ENCODE measurements at regions not wholly inside any gene's neighbourhood (a gene's known extent, or its start where the extent isn't known, plus 50 kb on each side); places are given as distances from the start of the nearest gene placed in this dataset.
"Not testable (repeated sequence)": the region's sequence is repeated elsewhere in the genome, so short reads cannot be mapped to it uniquely, and the experiment has no call there.

- Mint-ChIP-seq H3K27me3 (ENCODE audit: low read depth) (no peaks in the 10 kb centered on the region), H3K9me3 (peaks cover 70% of the 10 kb centered on the region), H3K4me1 (no peaks in the 10 kb centered on the region), H3K36me3 (peaks cover 36% of the 10 kb centered on the region), H3K4me3 (no peak overlapping the region), H3K27ac (no peak overlapping the region)
- POLR2A ChIA-PET = no interaction called here
- ATAC-seq (peak; percentile 90), DNase-seq (ENCODE audit: low spot score) (peak; percentile 26)
- TF ChIP-seq ZSCAN18 (CRISPR knock-in tag; IDR thresholded peaks at IDR 0.05) (no peak), ZBTB21 (CRISPR knock-in tag; IDR thresholded peaks at IDR 0.05; ENCODE audit: borderline replicate concordance) (no peak), SOX15 (CRISPR knock-in tag; IDR thresholded peaks at IDR 0.05) (no peak), NFYB (CRISPR knock-in tag; conservative IDR thresholded peaks at IDR 0.05; ENCODE audit: low read depth) (no peak), FOXP1 (CRISPR knock-in tag; IDR thresholded peaks at IDR 0.05; ENCODE audit: borderline replicate concordance) (no peak), AR (CRISPR knock-in tag; IDR thresholded peaks at IDR 0.05) (no peak), ZNF512 (CRISPR knock-in tag; IDR thresholded peaks at IDR 0.05; ENCODE audit: borderline replicate concordance) (no peak), E2F1 (CRISPR knock-in tag; IDR thresholded peaks at IDR 0.05) (no peak), PRDM15 (CRISPR knock-in tag; IDR thresholded peaks at IDR 0.05) (no peak), MYBL2 (CRISPR knock-in tag; IDR thresholded peaks at IDR 0.05) (no peak), IRF2 (CRISPR knock-in tag; IDR thresholded peaks at IDR 0.05; ENCODE audit: borderline replicate concordance, low read depth) (no peak), MAX (CRISPR knock-in tag; IDR thresholded peaks at IDR 0.05) (no peak)
- CTCF ChIA-PET = interaction anchor here (0.9 to 1.1 kb wide), 2 partner anchors 171 to 580 kb away, joined by 3 to 5 read pairs; no protein-coding TSS in a partner anchor
Measured at GRCh38 chr5:92222449-92222848, 839.3 kb upstream of the ARRDC3 start.

GRCh38 chr5:92216852-92217251, 833.7 kb upstream of the ARRDC3 start:
- Mint-ChIP-seq H3K36me3 (peaks cover 38% of the 10 kb centered on the region), H3K9me3 (peaks cover 80% of the 10 kb centered on the region)
- CTCF ChIA-PET; POLR2A ChIA-PET; H3K4me1 Mint-ChIP-seq; ATAC-seq; DNase-seq (ENCODE audit: low spot score); H3K27me3 Mint-ChIP-seq (ENCODE audit: low read depth); H3K27ac Mint-ChIP-seq; H3K4me3 Mint-ChIP-seq: not testable (repeated sequence)
